HCT116 (cell line): ENCODE measurements at regions not wholly inside any gene's neighbourhood (a gene's known extent, or its start where the extent isn't known, plus 50 kb on each side); places are given as distances from the start of the nearest gene placed in this dataset.

Experiments
- ATAC-seq: fragments of 200-7000 bp; cut with Tn5 transposase; 2 replicates; pipeline ENCODE4 v1.9.1; 2020; ENCODE audit warnings: mild to moderate bottlenecking, moderate library complexity
- BruUV-seq: library from RNA; stranded (reverse); fragments of 400-500 nt; replicated peaks from 2 replicates; lab custom pipeline; 2021; lab: Mats Ljungman, UMichigan
- CTCF ChIA-PET: fragments of 300-600 bp; sonication (Branson Sonifier 250); formaldehyde crosslinking; loops from one replicate; lab custom pipeline; 2021; ENCODE audit warnings: antibody characterized with exemption; lab: Charles Lee
- POLR2A ChIA-PET: fragments of 300-600, 350-600 bp; sonication (Branson Sonifier 250); formaldehyde crosslinking; loops from one replicate; lab custom pipeline; 2021; ENCODE audit warnings: antibody characterized with exemption; lab: Charles Lee
- RAD21 ChIA-PET, 2 experiments: fragments of 300-600 bp; sonication (Branson Sonifier 250); formaldehyde crosslinking; loops; one replicate each; lab custom pipeline; 2023; ENCODE audit warnings: low total read pairs in 2 of 2; ENCODE audit not compliant: uncharacterized antibody in 2 of 2, unreplicated experiment in 2 of 2, low non-redundant PET in 1 of 2; lab: Charles Lee
- DNase-seq: peaks from one replicate; pipeline ENCODE4 v3.0.0-alpha.2; 2010; ENCODE audit warnings: low read depth, low spot score
- H2AFZ ChIP-seq: fragments of 200-600 bp; shearing (Covaris generic), sonication (generic); 2 replicates; pipeline ENCODE4 v1.6.1; 2017; ENCODE audit warnings: low read depth, mixed run types, mixed read lengths, antibody characterized with exemption, low read length; ENCODE audit not compliant: poor library complexity, severe bottlenecking
- H3K27ac ChIP-seq: 2 replicates; pipeline ENCODE4 v1.5.1; 2012; ENCODE audit warnings: low read depth, low read length
- H3K27me3 ChIP-seq: fragments of 200-600 bp; sonication (generic); 2 replicates; pipeline ENCODE4 v1.6.1; 2016; ENCODE audit warnings: mixed run types, low read length, mixed read lengths; ENCODE audit not compliant: insufficient read depth
- H3K36me3 ChIP-seq, 2 experiments: fragments of 200-500 bp in 1 of 2; fragments of 200-600 bp in 1 of 2; sonication (Bioruptor generic) in 1 of 2; sonication (generic) in 1 of 2; 2 replicates each; pipeline versions ENCODE4 v1.5.1 to v1.6.1; 2014 to 2016; ENCODE audit warnings: low read length in 2 of 2, inconsistent platforms in 1 of 2, mixed read lengths in 1 of 2, mixed run types in 1 of 2; ENCODE audit not compliant: insufficient read depth in 2 of 2, control insufficient read depth in 1 of 2
- H3K4me1 ChIP-seq, 2 experiments: fragments of 200-600 bp in 1 of 2; sonication (generic) in 1 of 2; 2 replicates each; pipeline versions ENCODE4 v1.5.1 to v1.6.1; 2012 to 2017; ENCODE audit warnings: low read length in 2 of 2, inconsistent platforms in 1 of 2, mild to moderate bottlenecking in 1 of 2, mixed read lengths in 1 of 2, mixed run types in 1 of 2, moderate library complexity in 1 of 2; ENCODE audit not compliant: insufficient read depth in 2 of 2, control insufficient read depth in 1 of 2
- H3K4me2 ChIP-seq: fragments of 200-600 bp; sonication (generic); 2 replicates; pipeline ENCODE4 v1.6.1; 2017; ENCODE audit warnings: mixed run types, low read length, mixed read lengths
- H3K4me3 ChIP-seq, 2 experiments: fragments of 200-600 bp in 1 of 2; sonication (generic) in 1 of 2; replicated peaks in 1 of 2; 2 replicates each; pipeline ENCODE4 v1.5.1; 2011 to 2016; ENCODE audit warnings: low read length in 2 of 2, control low read depth in 1 of 2, low read depth in 1 of 2, mild to moderate bottlenecking in 1 of 2, mixed read lengths in 1 of 2, mixed run types in 1 of 2
- H3K79me2 ChIP-seq: fragments of 200-600 bp; sonication (generic); 2 replicates; pipeline ENCODE4 v1.6.1; 2017; ENCODE audit warnings: mild to moderate bottlenecking, mixed run types, low read length, moderate library complexity, mixed read lengths; ENCODE audit not compliant: insufficient read depth
- H3K9ac ChIP-seq: fragments of 200-600 bp; sonication (generic); 2 replicates; pipeline ENCODE4 v1.6.1; 2016; ENCODE audit warnings: low read length, mixed read lengths
- H3K9me2 ChIP-seq: fragments of 200-600 bp; sonication (generic), shearing (Covaris generic); 2 replicates; pipeline ENCODE4 v1.6.1; 2017; ENCODE audit warnings: mixed run types, mild to moderate bottlenecking, moderate library complexity; ENCODE audit not compliant: insufficient read depth
- H3K9me3 ChIP-seq, 2 experiments: fragments of 200-500 bp in 1 of 2; fragments of 200-600 bp in 1 of 2; sonication (Bioruptor generic) in 1 of 2; sonication (generic) in 1 of 2; 2 replicates each; pipeline ENCODE4 v1.6.1; 2014 to 2017; ENCODE audit warnings: low read length in 2 of 2, mixed read lengths in 2 of 2, inconsistent platforms in 1 of 2, low read depth in 1 of 2, mild to moderate bottlenecking in 1 of 2, mixed run types in 1 of 2, moderate library complexity in 1 of 2; ENCODE audit not compliant: control insufficient read depth in 1 of 2, insufficient read depth in 1 of 2
- H4K20me1 ChIP-seq: fragments of 200-600 bp; sonication (generic), shearing (Covaris generic); 2 replicates; pipeline ENCODE4 v1.6.1; 2017; ENCODE audit warnings: mixed run types, mild to moderate bottlenecking, moderate library complexity; ENCODE audit not compliant: insufficient read depth
- CBX3 ChIP-seq: IDR thresholded peaks from 2 replicates; pipeline ENCODE4 v1.6.1; 2012; ENCODE audit warnings: low read depth
- EGR1 ChIP-seq: IDR thresholded peaks from 2 replicates; pipeline ENCODE4 v1.6.1; 2012; ENCODE audit warnings: low read depth
- EZH2 ChIP-seq: fragments of 200-600 bp; sonication (generic); IDR thresholded peaks from 2 replicates; pipeline ENCODE4 v1.6.1; 2017; ENCODE audit warnings: antibody characterized with exemption, mixed run types
- EZH2phosphoT487 ChIP-seq: fragments of 200-600 bp; IDR thresholded peaks from 2 replicates; pipeline ENCODE4 v1.6.1; 2018; ENCODE audit warnings: antibody characterized with exemption, borderline replicate concordance
- JUND ChIP-seq: IDR thresholded peaks from 2 replicates; pipeline ENCODE4 v1.6.1; 2012
- POLR2A ChIP-seq: IDR thresholded peaks from 2 replicates; pipeline ENCODE4 v1.7.0; 2011; ENCODE audit warnings: borderline replicate concordance; ENCODE audit not compliant: insufficient read depth, insufficient read length; ENCODE audit errors: extremely low read depth
- RAD21 ChIP-seq: IDR thresholded peaks from 2 replicates; pipeline ENCODE4 v1.6.1; 2012; ENCODE audit warnings: low read depth, mild to moderate bottlenecking
- SIN3A ChIP-seq: IDR thresholded peaks from 2 replicates; pipeline ENCODE4 v1.6.1; 2012; ENCODE audit warnings: low read depth
- SRF ChIP-seq: IDR thresholded peaks from 2 replicates; pipeline ENCODE4 v1.6.1; 2012; ENCODE audit warnings: low read depth
- TCF7L2 ChIP-seq: IDR thresholded peaks from 2 replicates; pipeline ENCODE4 v1.7.0; 2011; ENCODE audit warnings: borderline replicate concordance, inconsistent platforms; ENCODE audit not compliant: insufficient read depth, insufficient read length; ENCODE audit errors: extremely low read depth
- YY1 ChIP-seq: IDR thresholded peaks from 2 replicates; pipeline ENCODE4 v1.6.1; 2011; ENCODE audit warnings: low read length, low read depth, moderate library complexity, mild to moderate bottlenecking; ENCODE audit not compliant: insufficient replicate concordance; ENCODE audit errors: extremely low read depth
- ZFX ChIP-seq: fragments of 450-650 bp; IDR thresholded peaks from 2 replicates; pipeline ENCODE4 v1.6.1; 2017
- ZNF274 ChIP-seq: fragments of 200-500 bp; sonication (Bioruptor generic); IDR thresholded peaks from 2 replicates; pipeline ENCODE4 v1.6.1; 2014; ENCODE audit warnings: mild to moderate bottlenecking, low read depth, low read length, inconsistent platforms
- intact Hi-C: fragments of 100-400 bp; cut with micrococcal nuclease; formaldehyde crosslinking; loops from 2 replicates; pipeline ENCODE4 v1.10.0; 2022
- TF ChIP-seq, protein P1 (sequence below): IDR thresholded peaks from 2 replicates; pipeline ENCODE4 v1.6.1; 2012
- TF ChIP-seq, protein P2 (sequence below): IDR thresholded peaks from 2 replicates; pipeline ENCODE4 v1.6.1; 2012; ENCODE audit warnings: low read depth
- TF ChIP-seq, protein P3 (sequence below), 3 experiments: fragments of 200-600 bp in 1 of 3; sonication (generic) in 1 of 3; IDR thresholded peaks in 2 of 3; conservative IDR thresholded peaks in 1 of 3; 2 replicates each; pipeline ENCODE4 v1.5.1; 2012 to 2017; ENCODE audit warnings: low read depth in 2 of 3, low read length in 2 of 3, antibody characterized with exemption in 1 of 3, borderline replicate concordance in 1 of 3, control low read depth in 1 of 3, mild to moderate bottlenecking in 1 of 3, mixed read lengths in 1 of 3, mixed run types in 1 of 3, moderate library complexity in 1 of 3; ENCODE audit not compliant: insufficient read depth in 1 of 3

DNA sequence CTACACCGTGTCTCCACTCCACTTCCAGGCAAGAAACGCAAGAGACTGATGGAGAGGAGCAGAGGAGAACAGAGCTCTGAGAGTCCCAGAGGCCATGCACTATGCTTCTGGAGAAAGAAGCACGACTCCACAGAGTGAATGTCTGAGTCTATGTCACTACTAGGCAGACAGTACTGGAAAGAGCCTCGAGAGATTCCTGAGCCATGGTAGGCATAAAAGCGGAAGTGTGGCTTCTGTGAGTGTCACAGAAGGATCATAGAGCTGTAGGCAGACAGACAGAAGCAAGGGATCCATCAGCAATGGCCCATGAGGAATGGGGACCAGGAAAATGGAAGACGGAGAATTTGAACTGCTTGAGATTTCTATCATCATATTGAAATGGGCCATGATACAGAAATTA is 542.6 kb downstream of the ZEB2 start:
- BruUV-seq = no TSS peak
- H3K9ac ChIP-seq = no peak overlapping the region
- no peaks in the 10 kb centered on the region for H4K20me1 ChIP-seq
- no peak overlapping the region for H3K4me3 ChIP-seq
- DNase-seq (no peak), ATAC-seq (no peak)
- no peak overlapping the region for H3K27ac ChIP-seq
- H2AFZ ChIP-seq = no peak overlapping the region
- RAD21 ChIA-PET = no interaction called here
- no peaks in the 10 kb centered on the region for H3K27me3 ChIP-seq
- TF ChIP-seq, protein P1, sequence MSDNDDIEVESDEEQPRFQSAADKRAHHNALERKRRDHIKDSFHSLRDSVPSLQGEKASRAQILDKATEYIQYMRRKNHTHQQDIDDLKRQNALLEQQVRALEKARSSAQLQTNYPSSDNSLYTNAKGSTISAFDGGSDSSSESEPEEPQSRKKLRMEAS = no peak
- TF ChIP-seq CBX3 (no peak), EZH2 (no peak), EZH2phosphoT487 (no peak), TCF7L2 (no peak), ZFX (no peak), ZNF274 (no peak), SIN3A (no peak), SRF (no peak), RAD21 (no peak)
- CTCF ChIA-PET = no interaction called here
- H3K4me1 ChIP-seq = no peaks in the 10 kb centered on the region
- no peaks in the 10 kb centered on the region for H3K9me3 ChIP-seq
- H3K79me2 ChIP-seq = no peaks in the 10 kb centered on the region
- no peaks in the 10 kb centered on the region for H3K36me3 ChIP-seq
- no peaks in the 10 kb centered on the region for H3K9me2 ChIP-seq
- POLR2A ChIA-PET = no interaction called here
- intact Hi-C loops = no loop called here
- H3K4me2 ChIP-seq = no peak overlapping the region

DNA sequence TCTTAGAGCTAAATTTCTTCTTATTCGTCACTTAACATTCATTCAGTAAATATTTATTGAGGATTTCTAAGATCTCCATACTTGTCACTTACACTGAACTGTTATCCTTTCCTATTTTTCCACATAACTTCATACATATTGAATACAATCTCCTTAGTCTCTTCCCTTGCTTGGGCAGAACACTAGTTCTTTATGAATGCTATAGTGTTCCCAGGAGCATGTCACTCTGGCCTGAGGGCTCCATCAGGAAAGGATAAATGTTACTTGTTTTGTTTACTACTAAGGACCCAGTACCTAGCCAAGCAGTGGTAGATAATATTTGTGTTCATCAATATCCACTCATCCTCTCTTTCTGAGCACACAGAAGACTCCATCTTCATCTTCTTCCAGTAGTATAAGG is 544.7 kb downstream of the ZEB2 start:
- RAD21 ChIA-PET = no interaction called here
- POLR2A ChIA-PET = no interaction called here
- TF ChIP-seq YY1 (no peak), JUND (no peak), CBX3 (no peak), POLR2A (no peak), SRF (no peak), TCF7L2 (no peak), EZH2 (no peak), EGR1 (no peak)
- TF ChIP-seq, protein P2, sequence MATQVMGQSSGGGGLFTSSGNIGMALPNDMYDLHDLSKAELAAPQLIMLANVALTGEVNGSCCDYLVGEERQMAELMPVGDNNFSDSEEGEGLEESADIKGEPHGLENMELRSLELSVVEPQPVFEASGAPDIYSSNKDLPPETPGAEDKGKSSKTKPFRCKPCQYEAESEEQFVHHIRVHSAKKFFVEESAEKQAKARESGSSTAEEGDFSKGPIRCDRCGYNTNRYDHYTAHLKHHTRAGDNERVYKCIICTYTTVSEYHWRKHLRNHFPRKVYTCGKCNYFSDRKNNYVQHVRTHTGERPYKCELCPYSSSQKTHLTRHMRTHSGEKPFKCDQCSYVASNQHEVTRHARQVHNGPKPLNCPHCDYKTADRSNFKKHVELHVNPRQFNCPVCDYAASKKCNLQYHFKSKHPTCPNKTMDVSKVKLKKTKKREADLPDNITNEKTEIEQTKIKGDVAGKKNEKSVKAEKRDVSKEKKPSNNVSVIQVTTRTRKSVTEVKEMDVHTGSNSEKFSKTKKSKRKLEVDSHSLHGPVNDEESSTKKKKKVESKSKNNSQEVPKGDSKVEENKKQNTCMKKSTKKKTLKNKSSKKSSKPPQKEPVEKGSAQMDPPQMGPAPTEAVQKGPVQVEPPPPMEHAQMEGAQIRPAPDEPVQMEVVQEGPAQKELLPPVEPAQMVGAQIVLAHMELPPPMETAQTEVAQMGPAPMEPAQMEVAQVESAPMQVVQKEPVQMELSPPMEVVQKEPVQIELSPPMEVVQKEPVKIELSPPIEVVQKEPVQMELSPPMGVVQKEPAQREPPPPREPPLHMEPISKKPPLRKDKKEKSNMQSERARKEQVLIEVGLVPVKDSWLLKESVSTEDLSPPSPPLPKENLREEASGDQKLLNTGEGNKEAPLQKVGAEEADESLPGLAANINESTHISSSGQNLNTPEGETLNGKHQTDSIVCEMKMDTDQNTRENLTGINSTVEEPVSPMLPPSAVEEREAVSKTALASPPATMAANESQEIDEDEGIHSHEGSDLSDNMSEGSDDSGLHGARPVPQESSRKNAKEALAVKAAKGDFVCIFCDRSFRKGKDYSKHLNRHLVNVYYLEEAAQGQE = no peak
- TF ChIP-seq, protein P3, sequence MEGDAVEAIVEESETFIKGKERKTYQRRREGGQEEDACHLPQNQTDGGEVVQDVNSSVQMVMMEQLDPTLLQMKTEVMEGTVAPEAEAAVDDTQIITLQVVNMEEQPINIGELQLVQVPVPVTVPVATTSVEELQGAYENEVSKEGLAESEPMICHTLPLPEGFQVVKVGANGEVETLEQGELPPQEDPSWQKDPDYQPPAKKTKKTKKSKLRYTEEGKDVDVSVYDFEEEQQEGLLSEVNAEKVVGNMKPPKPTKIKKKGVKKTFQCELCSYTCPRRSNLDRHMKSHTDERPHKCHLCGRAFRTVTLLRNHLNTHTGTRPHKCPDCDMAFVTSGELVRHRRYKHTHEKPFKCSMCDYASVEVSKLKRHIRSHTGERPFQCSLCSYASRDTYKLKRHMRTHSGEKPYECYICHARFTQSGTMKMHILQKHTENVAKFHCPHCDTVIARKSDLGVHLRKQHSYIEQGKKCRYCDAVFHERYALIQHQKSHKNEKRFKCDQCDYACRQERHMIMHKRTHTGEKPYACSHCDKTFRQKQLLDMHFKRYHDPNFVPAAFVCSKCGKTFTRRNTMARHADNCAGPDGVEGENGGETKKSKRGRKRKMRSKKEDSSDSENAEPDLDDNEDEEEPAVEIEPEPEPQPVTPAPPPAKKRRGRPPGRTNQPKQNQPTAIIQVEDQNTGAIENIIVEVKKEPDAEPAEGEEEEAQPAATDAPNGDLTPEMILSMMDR (IDR thresholded peaks at IDR 0.05 in 2 of 3, conservative IDR thresholded peaks at IDR 0.05 in 1 of 3; ENCODE audit: borderline replicate concordance in 1 of 3, insufficient read depth in 1 of 3, low read depth in 2 of 3, low read length in 2 of 3) = no peak

More for the DNA sequence above, 544.7 kb downstream of the ZEB2 start:
- Histone ChIP-seq H3K9ac (no peak overlapping the region), H3K9me3 (no peaks in the 10 kb centered on the region), H3K79me2 (no peaks in the 10 kb centered on the region), H3K36me3 (no peaks in the 10 kb centered on the region), H3K9me2 (no peaks in the 10 kb centered on the region), H3K4me3 (no peak overlapping the region), H3K27ac (no peak overlapping the region), H3K27me3 (no peaks in the 10 kb centered on the region), H4K20me1 (no peaks in the 10 kb centered on the region), H2AFZ (no peak overlapping the region), H3K4me1 (no peaks in the 10 kb centered on the region), H3K4me2 (no peak overlapping the region)
- ATAC-seq (no peak), DNase-seq (no peak)
- CTCF ChIA-PET = no interaction called here
- no TSS peak for BruUV-seq
- intact Hi-C loops = no loop called here
